ENCODE measurements at regions not wholly inside any gene's neighbourhood (a gene's known extent, or its start where the extent isn't known, plus 50 kb on each side); places are given as distances from the start of the nearest gene placed in this dataset.
"Not testable (repeated sequence)": the region's sequence is repeated elsewhere in the genome, so short reads cannot be mapped to it uniquely, and the experiment has no call there.

- no peak for DNase-seq (ENCODE audit: low read depth in 2 of 2)
These were observed 143.2 kb downstream of the NPIPB5 start for GRCh38 chr16:22653876-22654275.

DNA sequence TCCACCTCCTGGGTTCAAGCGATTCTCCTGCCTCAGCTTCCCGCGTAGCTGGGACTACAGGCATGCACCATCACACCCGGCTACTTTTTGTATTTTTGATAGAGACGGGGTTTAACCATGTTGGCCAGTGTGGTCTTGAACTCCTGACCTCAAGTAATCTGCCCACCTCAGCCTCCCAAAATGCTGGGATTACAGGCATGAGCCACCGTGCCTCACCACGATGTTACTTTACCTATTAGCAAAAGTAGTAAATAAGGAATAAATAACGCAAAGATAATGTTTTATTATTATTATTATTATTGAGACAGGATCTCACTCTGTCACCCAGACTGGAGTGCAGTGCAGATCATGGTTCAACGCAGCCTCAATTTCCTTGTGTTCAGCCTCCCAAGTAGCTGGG lies 145.9 kb downstream of the NPIPB5 start:
- not testable (repeated sequence) for DNase-seq (ENCODE audit: low read depth in 2 of 2)

DNA sequence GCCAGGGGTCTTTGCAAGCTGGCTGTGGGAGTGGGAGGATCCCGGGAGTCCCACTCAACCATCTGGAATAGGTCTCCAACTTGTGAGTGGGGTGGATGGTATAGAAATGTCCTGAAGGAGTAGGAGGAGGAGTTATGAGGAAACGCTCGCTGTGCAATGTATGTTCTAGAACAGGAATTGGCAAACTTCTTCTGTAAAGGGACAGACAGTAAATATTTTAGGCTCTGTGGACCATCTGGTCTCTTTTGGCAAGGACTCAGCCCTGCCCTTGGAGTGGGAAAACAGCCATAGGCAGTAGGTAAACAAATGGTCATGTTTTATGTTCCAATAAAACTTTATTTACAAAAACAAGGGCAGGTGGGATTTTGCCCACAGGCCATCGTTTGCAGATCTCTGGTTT lies 149.2 kb downstream of the NPIPB5 start:
- DNase-seq (ENCODE audit: low read depth in 2 of 2): no peak

DNA sequence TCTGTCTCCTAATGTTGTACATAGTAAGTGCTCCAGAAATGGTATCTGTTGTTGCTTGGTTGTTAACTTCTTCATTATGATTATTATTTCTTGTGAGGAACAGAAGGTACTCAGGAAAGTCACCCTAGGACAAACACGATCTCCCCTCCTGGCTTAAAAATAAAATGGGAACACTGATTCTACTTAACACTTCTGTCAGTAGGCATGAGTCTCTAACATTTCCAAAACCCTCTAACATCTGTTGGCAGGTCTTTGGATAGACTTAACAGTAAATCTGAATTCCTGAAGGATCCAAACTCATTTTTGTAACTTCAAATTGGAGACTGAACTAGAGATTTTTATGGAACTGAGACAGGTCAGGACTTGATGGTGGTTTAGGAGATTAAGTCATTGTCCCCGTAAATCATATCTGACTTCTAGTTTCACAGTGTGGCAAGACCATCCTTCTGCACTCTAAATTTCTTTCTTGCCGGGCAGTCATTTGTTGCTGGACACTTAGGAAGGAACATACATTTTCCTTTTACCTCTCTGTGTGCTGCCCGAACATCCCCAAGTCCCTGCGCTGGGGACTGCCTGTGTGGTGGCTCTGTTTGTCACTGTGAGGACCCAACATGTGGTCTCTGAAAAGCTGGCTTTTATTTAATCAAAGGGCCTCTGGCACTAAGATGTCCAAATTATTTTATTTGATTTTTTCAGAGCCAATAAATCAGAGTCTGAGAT lies 149.9 kb downstream of the NPIPB5 start:
- no peak for DNase-seq (ENCODE audit: low read depth in 2 of 2)

GRCh38 chr16:22661161-22661647 lies 150.5 kb downstream of the NPIPB5 start:
- no peak for DNase-seq (ENCODE audit: low read depth in 2 of 2)

DNA sequence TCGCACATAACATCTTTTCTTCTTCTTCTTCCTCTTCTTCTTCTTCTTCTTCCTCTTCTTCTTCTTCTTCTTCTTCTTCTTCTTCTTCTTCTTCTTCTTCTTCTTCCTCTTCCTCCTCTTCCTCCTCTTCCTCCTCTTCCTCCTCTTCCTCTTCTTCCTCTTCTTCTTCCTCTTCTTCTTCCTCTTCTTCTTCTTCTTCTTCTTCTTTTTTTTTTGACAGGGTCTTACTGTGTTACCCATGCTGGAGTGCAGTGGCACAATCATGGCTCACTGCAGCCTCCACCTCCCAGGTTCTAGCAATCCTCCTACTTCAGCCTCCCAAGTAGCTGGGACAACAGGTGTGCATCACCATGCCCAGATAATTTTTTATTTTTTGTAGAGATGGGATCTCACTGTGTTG lies 151.0 kb upstream of the HS3ST2 start:
- DNase-seq (ENCODE audit: low read depth in 2 of 2): not testable (repeated sequence)

DNA sequence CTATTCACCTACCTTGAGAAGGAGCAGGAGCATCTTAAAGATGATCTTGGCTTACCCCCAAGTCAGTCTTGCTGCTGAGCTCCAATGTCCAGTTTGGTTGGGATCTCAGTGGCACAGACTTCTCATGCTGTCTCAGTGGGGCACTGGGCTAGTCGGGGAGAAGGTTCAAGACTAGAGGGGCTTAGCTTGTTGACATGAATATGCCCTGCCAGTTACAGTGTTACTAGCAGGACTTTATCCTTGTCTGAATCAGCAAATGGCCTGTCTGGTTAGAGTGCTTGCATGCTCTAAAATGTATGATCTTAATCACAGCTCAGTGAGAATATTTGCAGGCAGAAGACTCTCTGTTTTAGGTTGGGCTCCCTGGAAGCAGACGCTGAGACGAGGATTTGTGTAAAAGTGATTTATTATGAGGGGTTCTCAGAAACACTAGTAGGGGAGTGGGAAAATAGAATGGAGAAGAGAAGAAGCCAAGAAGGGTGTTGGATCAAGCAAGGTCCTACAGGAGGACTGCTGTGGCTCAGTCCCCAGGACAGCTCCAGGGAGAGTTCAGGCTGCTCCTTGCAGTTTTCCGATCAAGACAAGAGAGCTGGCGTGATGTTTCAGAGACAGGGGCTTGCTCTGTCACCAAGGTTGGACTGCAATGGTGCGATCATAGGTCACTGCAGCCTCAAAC lies 150.4 kb upstream of the HS3ST2 start:
- no peak for DNase-seq (ENCODE audit: low read depth in 2 of 2)

GRCh38 chr16:22664132-22664531 lies 149.8 kb upstream of the HS3ST2 start:
- DNase-seq (ENCODE audit: low read depth in 2 of 2): no peak

- DNase-seq (ENCODE audit: low read depth in 2 of 2): no peak
These were observed 149.4 kb upstream of the HS3ST2 start for GRCh38 chr16:22664561-22664997.

DNA sequence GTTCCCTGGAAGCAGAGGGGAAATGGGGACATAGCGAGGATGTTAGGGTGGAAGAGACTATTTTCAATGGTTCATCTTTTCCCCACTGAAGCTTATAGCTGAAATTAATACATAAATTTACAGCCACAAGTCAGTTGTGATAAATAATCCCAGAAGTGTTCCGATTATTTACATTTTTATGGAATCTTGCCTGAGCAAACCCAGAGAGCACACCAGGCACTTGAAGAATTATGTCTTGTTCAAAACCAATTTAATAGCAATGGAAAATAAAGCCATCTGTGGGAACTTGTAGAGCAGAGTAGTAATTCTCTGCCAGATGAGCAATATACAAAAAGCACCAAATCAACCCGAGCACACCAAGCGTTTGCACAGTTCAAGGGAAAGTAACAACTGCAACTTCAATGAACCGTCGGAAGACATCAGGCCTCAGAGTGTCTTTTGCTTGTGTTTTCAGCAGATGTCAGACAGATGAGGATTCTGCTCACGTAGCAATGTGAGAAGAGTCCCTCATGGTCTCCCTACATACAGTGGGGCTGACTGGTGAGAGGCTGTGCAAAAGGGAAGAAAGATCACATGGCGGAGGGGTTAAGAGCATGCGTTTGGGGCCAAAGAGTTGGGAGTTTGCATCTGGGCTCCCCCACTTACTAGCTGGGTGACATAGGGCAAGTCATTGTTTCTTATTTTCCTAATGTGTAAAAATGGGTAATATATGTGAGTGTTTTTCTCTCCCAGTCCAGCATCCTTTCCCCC lies 148.7 kb upstream of the HS3ST2 start:
- DNase-seq (ENCODE audit: low read depth in 2 of 2): no peak

- DNase-seq (ENCODE audit: low read depth in 2 of 2): no peak
These were observed 148.2 kb upstream of the HS3ST2 start for GRCh38 chr16:22665803-22666202.

DNA sequence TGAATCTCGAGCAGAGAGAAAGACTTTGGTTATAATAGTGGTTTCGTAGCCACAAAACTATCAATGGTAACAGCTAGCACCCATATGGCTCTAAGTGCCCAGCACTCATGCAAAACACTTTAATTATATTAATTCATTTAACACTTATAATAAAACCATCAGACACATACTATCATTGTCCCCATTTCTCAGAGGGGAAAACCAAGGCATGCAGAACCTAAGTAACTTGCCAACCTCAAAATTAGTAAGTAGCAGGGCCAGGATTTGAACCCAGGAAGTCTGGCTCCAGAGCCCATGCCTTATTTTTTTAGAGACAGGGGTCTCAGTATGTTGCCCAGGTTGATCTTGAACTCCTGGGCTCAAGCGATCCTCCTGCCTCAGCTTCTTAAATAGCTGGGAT lies 145.6 kb upstream of the HS3ST2 start:
- no peak for DNase-seq (ENCODE audit: low read depth in 2 of 2)

- DNase-seq (ENCODE audit: low read depth in 2 of 2): no peak
These were observed 143.9 kb upstream of the HS3ST2 start for GRCh38 chr16:22670044-22670536.

GRCh38 chr16:22670551-22671041 lies 143.4 kb upstream of the HS3ST2 start:
- no peak for DNase-seq (ENCODE audit: low read depth in 2 of 2)

GRCh38 chr16:22671301-22672076 lies 142.5 kb upstream of the HS3ST2 start:
- no peak for DNase-seq (ENCODE audit: low read depth in 2 of 2)

GRCh38 chr16:22672830-22673210 lies 141.1 kb upstream of the HS3ST2 start:
- DNase-seq (ENCODE audit: low read depth in 2 of 2): no peak

DNA sequence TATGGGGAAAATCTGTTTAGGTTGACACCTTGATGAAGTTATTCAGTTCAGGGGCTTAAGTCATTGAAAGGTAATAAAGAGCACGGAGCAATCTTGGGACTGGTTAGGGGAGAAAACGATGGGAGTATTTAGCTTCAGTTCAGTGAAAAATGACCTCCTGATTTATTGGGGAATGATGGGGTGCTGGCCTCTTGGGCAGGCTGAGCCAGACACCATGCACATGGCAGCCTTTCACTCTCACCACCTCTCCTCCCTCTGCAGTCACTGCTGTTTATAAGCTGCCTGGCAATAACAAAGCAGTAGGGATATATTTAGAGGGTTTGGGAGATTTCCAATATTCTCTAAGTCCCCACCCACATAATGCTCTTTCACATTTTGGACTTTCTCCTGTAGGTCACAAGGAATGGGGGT lies 140.5 kb upstream of the HS3ST2 start:
- DNase-seq (ENCODE audit: low read depth in 2 of 2): no peak

DNA sequence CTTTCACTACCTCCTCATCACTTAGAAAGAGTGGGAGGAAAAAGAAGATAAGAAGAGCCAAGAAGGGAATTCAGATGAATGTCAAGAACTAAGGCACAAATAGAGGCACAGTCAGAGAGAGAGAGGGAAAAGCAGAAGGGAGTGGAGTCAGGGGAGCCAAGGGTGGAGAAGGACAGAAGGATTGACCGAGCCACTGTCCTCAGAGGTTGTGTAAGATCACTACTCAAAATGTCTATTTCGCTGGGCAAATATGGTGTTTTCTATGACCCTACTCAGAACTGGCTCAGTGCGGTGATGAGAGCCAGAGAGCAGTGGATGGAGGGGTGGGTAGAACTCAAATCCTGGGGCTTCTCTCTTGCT lies 139.2 kb upstream of the HS3ST2 start:
- DNase-seq (ENCODE audit: low read depth in 2 of 2): no peak

- no peak for DNase-seq (ENCODE audit: low read depth in 2 of 2)
These were observed 138.0 kb upstream of the HS3ST2 start for GRCh38 chr16:22675745-22676540.

DNA sequence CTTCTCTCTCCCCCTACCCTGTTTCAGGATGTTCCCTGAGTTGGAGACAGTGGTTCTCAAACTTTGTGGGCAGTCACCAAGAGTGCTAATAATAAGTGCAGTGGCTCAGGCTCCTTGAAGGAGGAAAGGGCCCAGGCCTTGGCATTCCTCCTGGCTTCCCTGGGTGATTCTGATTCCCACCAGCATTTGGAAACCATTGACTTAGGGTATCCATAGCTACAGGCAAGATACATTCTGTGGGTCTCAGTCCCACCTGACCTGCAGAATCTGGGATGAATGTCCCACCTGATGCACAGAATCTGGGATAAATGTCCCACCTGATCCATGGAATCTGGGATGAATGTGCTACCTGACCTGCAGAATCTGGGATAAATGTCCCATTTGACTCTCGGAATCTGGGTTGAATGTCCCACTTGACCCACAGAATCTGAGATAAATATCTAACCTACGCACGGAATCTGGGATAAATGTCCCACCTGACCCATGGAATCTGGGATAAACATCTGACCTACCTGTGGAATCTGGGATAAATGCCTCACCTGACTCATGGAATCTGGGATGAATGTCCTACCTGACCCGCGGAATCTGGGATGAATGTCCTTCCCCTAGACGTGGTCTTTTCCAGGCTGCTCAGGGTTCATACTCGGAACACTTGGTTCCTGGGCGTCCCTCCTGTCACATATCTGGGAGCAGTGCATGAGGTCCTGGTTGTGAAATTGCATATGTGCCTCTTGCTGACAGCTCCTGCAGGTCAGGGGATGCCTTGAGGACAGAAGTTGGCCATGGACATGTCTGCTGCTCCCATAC lies 136.7 kb upstream of the HS3ST2 start:
- DNase-seq (ENCODE audit: low read depth in 2 of 2): no peak
